B cell (primary cell): ENCODE measurements at regions not wholly inside any gene's neighbourhood (a gene's known extent, or its start where the extent isn't known, plus 50 kb on each side); places are given as distances from the start of the nearest gene placed in this dataset.

Experiments used
- ATAC-seq: fragments of 200-7000 bp; cut with Tn5 transposase; one replicate; pipeline ENCODE4 v1.10.0; 2021; ENCODE audit warnings: low read depth, mild to moderate bottlenecking, moderate number of reproducible peaks, moderate library complexity
- CTCF ChIA-PET: fragments of 350-600 bp; sonication (Branson Sonifier 250); formaldehyde crosslinking; loops from one replicate; lab custom pipeline; 2021; ENCODE audit warnings: antibody characterized with exemption, inconsistent platforms; lab: Charles Lee
- POLR2A ChIA-PET: fragments of 350-600 bp; sonication (Branson Sonifier 250); formaldehyde crosslinking; loops from one replicate; lab custom pipeline; 2021; ENCODE audit warnings: antibody characterized with exemption; lab: Charles Lee
- DNase-seq: peaks from one replicate; pipeline ENCODE4 v3.0.0; 2013
- H2AFZ ChIP-seq: 2 replicates; pipeline ENCODE4 v1.6.1; 2012; ENCODE audit warnings: mild to moderate bottlenecking, low read depth, low read length; ENCODE audit not compliant: insufficient read depth, poor library complexity, severe bottlenecking
- H3K27ac ChIP-seq, 2 donors: 1 replicate in 1 of 2; 2 replicates in 1 of 2; pipeline ENCODE4 v1.5.1; 2012 to 2013; ENCODE audit warnings: low read length in 2 of 2, mild to moderate bottlenecking in 2 of 2, moderate library complexity in 1 of 2
- H3K27me3 ChIP-seq, 4 experiments: fragments of 200-600 bp in 1 of 4; sonication (generic) in 1 of 4; replicated peaks in 1 of 4; 1 replicate in 2 of 4; 2 replicates in 2 of 4; pipeline versions ENCODE4 v1.6.1 to v1.7.0; 2013 to 2016; ENCODE audit warnings: low read length in 3 of 4, mild to moderate bottlenecking in 2 of 4, mixed read lengths in 1 of 4, moderate library complexity in 1 of 4; ENCODE audit not compliant: insufficient read depth in 4 of 4, control insufficient read depth in 3 of 4; ENCODE audit errors: control extremely low read depth in 1 of 4
- H3K36me3 ChIP-seq, 2 experiments: replicated peaks in 1 of 2; 1 replicate in 1 of 2; 2 replicates in 1 of 2; pipeline versions ENCODE4 v1.6.1 to v1.7.1; 2013; ENCODE audit warnings: low read length in 1 of 2; ENCODE audit not compliant: insufficient read depth in 2 of 2, control insufficient read depth in 1 of 2; ENCODE audit errors: control extremely low read depth in 1 of 2, extremely low read depth in 1 of 2
- H3K4me1 ChIP-seq, 2 donors: fragments of 200-600 bp in 1 of 2; sonication (generic) in 1 of 2; 1 replicate in 1 of 2; 2 replicates in 1 of 2; pipeline versions ENCODE4 v1.5.1 to v1.6.1; 2013 to 2017; ENCODE audit warnings: low read length in 2 of 2; ENCODE audit not compliant: control insufficient read depth in 2 of 2, insufficient read depth in 2 of 2
- H3K4me2 ChIP-seq: replicated peaks from 2 replicates; pipeline ENCODE3; 2012; ENCODE audit warnings: mild to moderate bottlenecking, low read depth, low read length; ENCODE audit not compliant: poor library complexity, severe bottlenecking
- H3K4me3 ChIP-seq, 5 experiments: fragments of 200-600 bp in 1 of 5; sonication (generic) in 1 of 5; 1 replicate in 3 of 5; 2 replicates in 2 of 5; pipeline versions ENCODE4 v1.5.1 to v1.7.0; 2011 to 2016; ENCODE audit warnings: low read length in 4 of 5, mild to moderate bottlenecking in 4 of 5, low read depth in 2 of 5, control low read depth in 1 of 5, moderate library complexity in 1 of 5; ENCODE audit not compliant: insufficient read depth in 1 of 5; ENCODE audit errors: control extremely low read depth in 1 of 5, extremely low read depth in 1 of 5
- H3K79me2 ChIP-seq: fragments of 200-600 bp; sonication (generic); one replicate; pipeline ENCODE4 v1.6.0; 2016; ENCODE audit warnings: low read length; ENCODE audit not compliant: control insufficient read depth, insufficient read depth
- H3K9ac ChIP-seq: fragments of 200-600 bp; sonication (generic); 2 replicates; pipeline ENCODE4 v1.6.1; 2017; ENCODE audit warnings: mild to moderate bottlenecking, low read length, moderate library complexity
- H3K9me3 ChIP-seq, 3 donors: one replicate each; pipeline versions ENCODE4 v1.6.1 to v1.7.1; 2013; ENCODE audit warnings: low read length in 2 of 3; ENCODE audit not compliant: control insufficient read depth in 2 of 3, insufficient read depth in 1 of 3; ENCODE audit errors: control extremely low read depth in 1 of 3
- H4K20me1 ChIP-seq: 2 replicates; pipeline ENCODE4 v1.6.0; 2012; ENCODE audit warnings: mild to moderate bottlenecking, low read length; ENCODE audit not compliant: insufficient read depth, control insufficient read depth, poor library complexity, severe bottlenecking
- H3K27ac Mint-ChIP-seq: one replicate; pipeline ENCODE4 v1.8.0; 2021; ENCODE audit warnings: mixed read lengths
- H3K27me3 Mint-ChIP-seq: one replicate; pipeline ENCODE4 v1.8.0; 2021; ENCODE audit warnings: mixed read lengths
- H3K4me1 Mint-ChIP-seq: one replicate; pipeline ENCODE4 v1.8.0; 2021; ENCODE audit warnings: mixed read lengths
- H3K4me3 Mint-ChIP-seq: one replicate; pipeline ENCODE4 v1.8.0; 2021; ENCODE audit warnings: mixed read lengths
- H3K9me3 Mint-ChIP-seq: one replicate; pipeline ENCODE4 v1.8.0; 2022; ENCODE audit warnings: mixed read lengths; ENCODE audit not compliant: insufficient read depth
- CTCF ChIP-seq: fragments of 200-600 bp; IDR thresholded peaks from one replicate; pipeline ENCODE4 v1.8.0; 2022; ENCODE audit warnings: antibody characterized with exemption, mild to moderate bottlenecking
- EZH2 ChIP-seq: IDR thresholded peaks from 2 replicates; pipeline ENCODE4 v1.6.1; 2012; ENCODE audit warnings: borderline replicate concordance, low read depth, mild to moderate bottlenecking, moderate library complexity, low read length; ENCODE audit not compliant: insufficient read depth, poor library complexity, severe bottlenecking
- WGBS: methylation state at CpG from one replicate; pipeline ENCODE4 v1.1.5; 2013; ENCODE audit warnings: missing lambda C conversion rate; ENCODE audit not compliant: insufficient coverage; 5-methylcytosine and 5-hydroxymethylcytosine counted together
- intact Hi-C: fragments of 100-400 bp; cut with micrococcal nuclease; formaldehyde crosslinking; loops from one replicate; pipeline ENCODE4 v1.10.0; 2022

- no peak for TF ChIP-seq CTCF
- TF ChIP-seq EZH2: no peak
- no peaks in the 10 kb centered on the region for H4K20me1 ChIP-seq
- Mint-ChIP-seq H3K4me1 (no peaks in the 10 kb centered on the region), H3K4me3 (no peak overlapping the region), H3K27ac (no peak overlapping the region), H3K27me3 (no peaks in the 10 kb centered on the region), H3K9me3 (no peaks in the 10 kb centered on the region)
- intact Hi-C loops: no loop called here
- no peaks in the 10 kb centered on the region for H3K79me2 ChIP-seq
- POLR2A ChIA-PET: no interaction called here
- DNase-seq (no peak), ATAC-seq (no peak)
- H2AFZ ChIP-seq: no peak overlapping the region
- no peaks in the 10 kb centered on the region for H3K4me1 ChIP-seq
- no peak overlapping the region for H3K27ac ChIP-seq
- H3K36me3 ChIP-seq: no peaks in the 10 kb centered on the region
- no peak overlapping the region for H3K4me3 ChIP-seq
- H3K27me3 ChIP-seq: no peaks in the 10 kb centered on the region
- no peak overlapping the region for H3K9ac ChIP-seq
- no peaks in the 10 kb centered on the region for H3K9me3 ChIP-seq
- no peak overlapping the region for H3K4me2 ChIP-seq
- CTCF ChIA-PET: no interaction called here
- 64% methylated on average over 2 of the region's 2 CpGs for WGBS
Observed at GRCh38 chr1:83086346-83086745, 912.6 kb downstream of the TTLL7 start.

GRCh38 chr1:83083589-83084224, 915.2 kb downstream of the TTLL7 start:
- ATAC-seq: no peak
- Histone ChIP-seq H3K27me3 (no peaks in the 10 kb centered on the region), H3K27ac (no peak overlapping the region), H3K36me3 (no peaks in the 10 kb centered on the region), H3K4me3 (no peak overlapping the region), H3K4me2 (no peak overlapping the region), H3K9ac (no peak overlapping the region), H3K79me2 (no peaks in the 10 kb centered on the region), H3K4me1 (no peaks in the 10 kb centered on the region), H3K9me3 (no peaks in the 10 kb centered on the region), H2AFZ (no peak overlapping the region), H4K20me1 (no peaks in the 10 kb centered on the region)
- no peaks in the 10 kb centered on the region for H3K4me1 Mint-ChIP-seq
- intact Hi-C loops: no loop called here
- ChIA-PET POLR2A (no interaction called here), CTCF (no interaction called here)
- H3K27ac Mint-ChIP-seq: no peak overlapping the region
- no peaks in the 10 kb centered on the region for H3K27me3 Mint-ChIP-seq
- DNase-seq: no peak
- no peak overlapping the region for H3K4me3 Mint-ChIP-seq
- WGBS: no CpG with 5 or more reads among the region's 2 CpGs
- H3K9me3 Mint-ChIP-seq: no peaks in the 10 kb centered on the region
- no peak for TF ChIP-seq EZH2
- no peak for TF ChIP-seq CTCF
